HG03280 (cell line): ENCODE measurements at regions not wholly inside any gene's neighbourhood (a gene's known extent, or its start where the extent isn't known, plus 50 kb on each side); places are given as distances from the start of the nearest gene placed in this dataset.

ENCODE experiments used
- ATAC-seq: cut with Tn5 transposase; IDR thresholded peaks from one replicate; pipeline ENCODE4 v1.9.1; 2021; ENCODE audit warnings: mild to moderate bottlenecking, moderate library complexity; ENCODE audit not compliant: unreplicated experiment

DNA sequence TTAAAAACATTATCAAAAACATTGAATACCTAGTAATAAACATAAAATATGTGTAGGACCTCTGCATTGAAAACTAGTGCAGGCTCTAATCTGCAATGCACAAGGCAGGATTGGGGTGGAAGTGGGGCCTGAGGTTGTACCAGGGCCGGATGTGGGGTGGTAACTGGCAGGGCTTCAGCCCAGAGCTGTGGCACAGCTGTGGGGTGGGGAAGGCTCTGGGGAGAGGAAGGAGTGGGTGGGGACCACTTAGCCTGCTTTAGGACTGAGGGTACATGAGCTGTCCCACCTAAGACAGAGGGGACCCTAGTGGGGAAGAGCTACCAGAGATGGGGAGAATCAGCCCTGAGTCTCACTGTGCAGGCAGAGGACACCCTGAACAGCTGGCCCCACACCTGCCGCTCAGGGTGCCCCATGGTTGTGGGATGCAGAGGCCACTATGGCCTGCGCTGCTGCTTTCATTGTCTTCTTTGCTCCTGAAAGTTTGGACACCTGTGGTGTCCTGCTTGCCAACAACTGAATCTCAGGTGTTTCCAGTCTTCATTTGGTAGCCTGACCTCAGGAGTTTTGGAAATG, 311.4 kb downstream of the TLE4 start:
- ATAC-seq, result no peak

DNA sequence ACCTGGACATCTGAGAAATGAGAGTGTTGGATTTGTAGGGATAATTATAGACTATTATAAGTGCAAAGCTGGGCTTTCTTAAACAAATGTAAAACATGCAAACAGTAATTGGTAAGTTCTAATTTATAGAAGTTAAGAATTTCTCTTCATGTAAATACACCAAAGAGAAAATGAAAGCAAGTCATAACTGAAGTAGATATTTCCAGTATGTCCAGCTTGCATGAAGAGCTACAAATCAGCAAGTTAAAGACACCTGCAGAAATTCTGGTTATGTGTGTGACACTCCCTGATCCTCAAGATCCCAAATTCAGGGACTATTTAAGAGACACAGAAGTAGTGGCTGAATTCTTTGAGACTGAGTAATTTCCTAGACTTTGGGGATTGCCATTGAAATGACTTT, 308.9 kb downstream of the TLE4 start:
- peak; percentile 66 for ATAC-seq

DNA sequence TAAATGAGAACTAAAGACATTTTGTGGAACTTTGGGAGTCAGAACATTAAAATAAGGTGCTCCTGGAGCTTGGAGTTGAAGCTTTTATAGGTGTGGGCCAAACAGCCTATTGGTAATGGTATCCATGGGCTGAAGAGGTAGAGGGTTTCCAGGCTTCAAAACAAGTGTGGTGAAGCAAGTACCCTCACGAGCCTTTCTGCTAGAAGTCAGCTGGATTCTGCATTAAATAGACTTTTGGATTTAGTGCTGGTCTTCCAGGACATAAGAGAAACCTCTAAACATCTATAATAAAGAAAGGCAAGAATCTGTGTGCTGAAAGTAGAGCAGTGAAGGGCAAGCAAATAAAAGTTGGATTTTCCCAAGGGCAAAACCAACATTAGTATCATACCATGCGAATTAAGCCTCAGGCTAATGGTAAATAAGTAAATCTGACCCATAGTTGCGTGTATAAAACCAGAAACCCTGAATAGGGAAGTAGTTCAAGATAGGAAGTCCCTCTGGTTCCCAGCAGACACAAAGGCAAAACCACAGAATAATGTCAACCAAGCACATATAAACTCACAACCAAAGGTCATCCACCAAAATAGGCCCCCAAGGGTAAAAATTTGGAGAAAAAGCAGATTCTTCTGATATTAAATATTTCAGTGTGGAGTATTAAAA, 306.3 kb downstream of the TLE4 start:
- no peak for ATAC-seq

GRCh38 chr9:79868567-79869189, 296.9 kb downstream of the TLE4 start:
- peak; percentile 48 for ATAC-seq

DNA sequence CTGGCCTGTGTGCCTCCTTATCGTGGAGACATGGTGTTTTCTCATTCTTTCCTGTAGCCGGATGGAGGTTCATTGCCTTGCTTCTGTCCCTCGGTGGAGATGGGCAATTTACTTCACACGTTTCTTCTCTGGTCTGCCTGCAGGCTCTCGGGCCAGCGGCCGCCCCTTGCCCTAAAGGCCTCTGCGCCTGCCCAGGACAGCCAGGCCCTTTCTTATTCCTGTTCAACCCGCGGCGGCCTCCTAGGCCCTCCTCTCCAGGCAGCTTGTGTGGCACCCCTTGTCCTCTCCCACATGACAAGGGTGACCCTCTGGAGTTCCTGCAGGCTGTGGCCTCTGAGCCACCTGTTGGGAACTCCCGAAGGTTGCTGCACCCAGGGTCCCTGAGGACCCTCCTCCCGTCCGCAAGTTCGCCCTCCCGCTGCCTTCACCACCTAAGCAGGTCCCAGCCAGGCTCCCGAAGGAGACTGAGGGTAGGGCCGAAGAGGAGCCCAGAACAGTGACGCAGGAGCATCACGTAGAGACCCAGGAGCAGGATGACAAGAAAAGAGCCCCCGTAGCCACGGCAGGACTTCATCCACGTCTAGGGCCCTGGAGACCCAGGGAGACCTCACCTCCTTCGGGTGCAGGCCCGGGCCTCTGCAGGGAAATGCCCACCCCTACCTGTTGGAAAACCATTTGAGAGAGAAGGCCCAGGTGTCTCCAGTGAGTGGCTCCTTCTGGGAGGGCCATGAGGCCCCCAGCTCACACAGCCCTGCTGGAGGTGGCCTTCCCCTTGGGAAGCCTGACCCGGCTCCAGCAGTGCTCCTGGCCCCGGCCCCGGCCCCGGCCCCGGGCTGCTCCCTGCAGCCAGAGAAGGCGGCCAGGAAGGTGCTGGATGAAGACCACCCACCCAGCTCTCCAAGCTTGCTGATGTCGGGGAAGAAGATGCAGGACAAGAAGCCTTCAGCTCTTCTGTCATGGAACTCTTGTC, 291.4 kb downstream of the TLE4 start:
- no peak for ATAC-seq

DNA sequence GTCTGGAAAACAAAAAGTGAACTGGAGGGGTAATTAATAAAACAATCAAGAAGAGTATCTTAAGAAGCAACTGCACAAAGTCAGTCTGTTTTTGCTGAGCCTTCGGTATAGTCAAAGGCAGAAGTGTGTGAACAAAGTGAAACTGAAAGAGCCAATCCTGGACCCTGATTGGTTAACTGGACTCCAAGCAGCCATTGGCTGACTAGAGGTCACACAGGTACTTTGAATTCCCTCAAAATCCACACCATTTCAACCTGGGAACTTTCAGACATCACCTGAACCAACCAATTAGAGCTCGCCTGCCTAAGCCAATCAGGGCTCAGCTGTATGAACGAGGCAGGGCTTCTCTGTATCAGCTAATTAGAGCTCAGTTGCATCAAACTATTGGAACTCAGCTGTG, 286.7 kb downstream of the TLE4 start:
- no peak for ATAC-seq

GRCh38 chr9:79857188-79857587, 285.4 kb downstream of the TLE4 start:
- no peak for ATAC-seq

- no peak for ATAC-seq
Measured at GRCh38 chr9:79847074-79847473, 275.3 kb downstream of the TLE4 start.

GRCh38 chr9:79829566-79830302, 258.0 kb downstream of the TLE4 start:
- no peak for ATAC-seq

GRCh38 chr9:79824265-79824664, 252.5 kb downstream of the TLE4 start:
- peak; percentile 98 for ATAC-seq

DNA sequence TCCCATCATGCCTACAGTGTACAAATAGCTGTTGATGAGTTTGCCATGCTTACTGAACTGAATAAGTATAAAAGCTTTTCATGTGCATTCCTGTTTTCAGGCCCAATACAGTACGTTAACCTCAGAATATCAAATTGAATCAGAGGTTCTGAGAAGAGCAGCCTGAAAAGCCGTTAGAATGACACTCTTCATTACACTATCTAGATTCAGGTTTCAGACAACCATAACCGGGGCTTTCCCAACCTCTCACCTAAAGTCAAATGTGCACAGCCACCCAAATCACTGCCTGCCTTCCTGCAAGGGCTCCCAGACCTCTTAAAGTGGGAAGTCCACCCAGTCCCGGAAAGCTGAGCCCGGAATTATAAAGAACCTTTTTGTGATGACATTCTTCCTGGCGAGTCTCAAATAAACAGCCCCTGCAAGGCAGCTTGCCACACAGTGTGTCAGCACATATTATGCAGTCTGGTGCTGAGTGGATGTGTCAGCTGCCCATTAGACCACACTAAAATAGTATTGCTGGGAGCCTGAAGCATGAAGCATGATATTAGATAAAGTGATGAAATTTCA, 245.8 kb downstream of the TLE4 start:
- peak; percentile 81 for ATAC-seq

DNA sequence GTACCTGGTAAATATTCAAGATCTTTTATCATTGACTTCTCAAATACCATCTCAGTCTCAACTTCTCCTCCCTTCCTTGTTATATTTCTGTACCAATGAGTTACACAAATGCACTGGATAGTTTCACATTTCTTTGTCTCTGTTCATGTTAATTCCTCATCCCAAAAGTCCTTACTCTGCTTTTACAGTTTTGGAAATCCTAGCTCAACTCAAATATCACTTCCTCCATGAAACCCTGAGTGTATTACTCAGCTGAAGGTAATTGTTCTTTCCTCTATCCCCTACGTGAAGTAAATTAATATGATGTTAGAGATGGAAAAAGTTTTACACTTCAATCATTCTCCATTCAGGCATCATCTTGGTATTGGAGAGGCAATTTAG, 241.5 kb downstream of the TLE4 start:
- ATAC-seq, result no peak

DNA sequence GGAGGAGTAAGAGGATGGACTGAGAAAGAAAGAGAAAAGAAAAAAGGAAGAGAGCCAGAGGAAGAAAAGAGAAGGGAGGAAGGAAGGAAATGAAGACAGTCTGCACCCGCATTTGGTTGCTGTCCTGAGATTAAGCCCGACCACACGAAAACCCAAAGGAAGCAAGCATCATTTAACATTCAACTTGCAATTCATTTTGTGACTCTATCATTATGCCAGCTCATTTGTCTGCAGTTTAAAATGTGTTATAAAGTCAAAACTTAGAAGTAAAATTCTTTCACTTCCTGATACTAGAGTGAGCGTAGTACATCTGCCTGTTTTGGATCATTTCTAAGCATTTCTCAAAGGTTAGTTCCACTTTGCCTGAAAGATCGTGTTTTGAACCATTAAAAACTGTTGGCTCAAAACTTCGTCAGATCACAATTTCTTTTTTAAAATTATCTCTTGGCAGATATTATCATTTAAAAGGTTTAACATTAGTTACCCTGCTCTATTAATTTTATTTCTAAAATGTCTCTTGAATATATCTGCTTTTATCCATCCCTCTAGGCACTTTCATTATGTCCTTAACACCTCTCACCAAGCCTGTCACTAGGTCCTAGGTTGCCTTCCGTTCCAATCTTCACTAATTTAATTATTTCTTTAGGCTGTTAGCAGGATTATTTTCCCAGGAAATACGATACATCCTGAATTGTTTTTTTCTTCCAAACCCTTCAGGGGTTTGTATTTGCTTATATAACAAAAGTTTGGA, 240.9 kb downstream of the TLE4 start:
- peak; percentile 61 for ATAC-seq

- no peak for ATAC-seq
Measured at GRCh38 chr9:79812099-79812498, 240.3 kb downstream of the TLE4 start.

DNA sequence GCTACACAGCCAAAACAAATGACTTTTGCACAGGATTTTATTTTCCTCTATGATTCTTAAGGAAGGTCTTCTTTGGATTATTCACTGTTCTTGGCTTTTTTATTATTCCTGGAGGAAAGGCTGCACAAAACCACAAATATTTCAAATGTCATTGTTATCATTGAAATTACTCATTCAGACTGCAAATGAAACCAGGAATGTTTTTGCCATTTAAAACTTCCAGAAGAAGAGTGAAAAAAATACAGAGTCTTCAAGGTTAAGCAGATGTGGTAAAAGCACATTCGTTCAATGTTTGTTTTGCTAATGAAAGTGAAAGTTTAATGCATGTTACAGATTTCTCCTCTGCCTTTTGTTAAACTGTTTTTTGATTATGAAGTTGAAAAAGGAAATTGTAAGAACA, 238.2 kb downstream of the TLE4 start:
- no peak for ATAC-seq

GRCh38 chr9:79809316-79809876, 237.6 kb downstream of the TLE4 start:
- no peak for ATAC-seq

GRCh38 chr9:79807971-79808370, 236.2 kb downstream of the TLE4 start:
- no peak for ATAC-seq

GRCh38 chr9:79806086-79806485, 234.3 kb downstream of the TLE4 start:
- no peak for ATAC-seq

DNA sequence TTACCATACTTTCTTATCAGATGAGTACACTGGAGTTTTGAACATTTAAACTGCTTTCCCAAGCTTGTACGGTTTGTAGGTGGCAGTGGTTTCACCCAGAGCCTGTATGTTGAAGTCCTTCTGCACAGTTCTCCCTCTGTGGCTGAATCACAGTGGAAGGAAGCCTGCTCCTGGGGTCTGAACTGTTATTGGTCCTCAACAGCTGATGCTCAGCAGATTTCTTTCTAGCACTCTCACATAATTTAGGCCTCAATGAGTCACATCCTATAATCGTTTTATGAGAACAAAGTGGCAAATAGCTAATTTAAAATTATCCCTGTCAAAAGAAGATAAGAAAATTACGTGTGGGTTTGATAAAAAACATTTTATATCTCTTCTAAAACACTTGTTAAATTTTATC, 229.7 kb downstream of the TLE4 start:
- ATAC-seq, result no peak
